ENCODE measurements at regions not wholly inside any gene's neighbourhood (a gene's known extent, or its start where the extent isn't known, plus 50 kb on each side); places are given as distances from the start of the nearest gene placed in this dataset.

- TF ChIP-seq CTCF (optimal IDR thresholded peaks at IDR 0.05 in 1 of 3, IDR thresholded peaks at IDR 0.05 in 1 of 3, conservative IDR thresholded peaks at IDR 0.05 in 1 of 3; ENCODE audit: extremely low read depth in 1 of 3, insufficient read depth in 2 of 3, low read length in 3 of 3) (no peak), EZH2 (IDR thresholded peaks at IDR 0.05; ENCODE audit: low read length) (no peak)
These were observed 390.4 kb upstream of the USP15 start for GRCh38 chr12:61869796-61870195.
